ENCODE measurements at regions not wholly inside any gene's neighbourhood (a gene's known extent, or its start where the extent isn't known, plus 50 kb on each side); places are given as distances from the start of the nearest gene placed in this dataset.

- Histone ChIP-seq H3K27ac (ENCODE audit: insufficient read depth, low read depth, low read length) (no peak overlapping the region), H3K4me2 (ENCODE audit: insufficient read depth, low read length) (no peak overlapping the region), H3K4me3 (replicated peaks in 1 of 3; ENCODE audit: insufficient read depth in 1 of 3, low read depth in 1 of 3, low read length in 3 of 3) (no peak overlapping the region), H4K20me1 (replicated peaks; ENCODE audit: control insufficient read depth, extremely low read depth, insufficient read depth, low read length) (no peaks in the 10 kb centered on the region), H3K9ac (replicated peaks; ENCODE audit: extremely low read depth, insufficient read depth, low read length) (no peak overlapping the region), H3K9me1 (replicated peaks; ENCODE audit: control insufficient read depth, extremely low read depth, insufficient read depth, low read length) (no peaks in the 10 kb centered on the region), H2AFZ (ENCODE audit: low read depth, low read length) (no peak overlapping the region), H3K9me3 (replicated peaks; ENCODE audit: control insufficient read depth, insufficient read depth, low read length) (no peaks in the 10 kb centered on the region), H3K79me2 (ENCODE audit: control insufficient read depth, insufficient read depth, low read length) (no peaks in the 10 kb centered on the region), H3K36me3 (ENCODE audit: control insufficient read depth in 2 of 2, extremely low read depth in 1 of 2, insufficient read depth in 2 of 2, low read length in 2 of 2) (no peaks in the 10 kb centered on the region), H3K4me1 (ENCODE audit: control insufficient read depth, extremely low read depth, insufficient read depth, low read length) (no peaks in the 10 kb centered on the region), H3K27me3 (ENCODE audit: control insufficient read depth in 2 of 2, insufficient read depth in 2 of 2, low read length in 2 of 2) (no peaks in the 10 kb centered on the region)
- intact Hi-C loops (cut with micrococcal nuclease) (no loop called here), dilution Hi-C loops (cut with MboI; ENCODE audit: extremely low pct_ligation_motif_present, low sequenced_read_pairs) (no loop called here)
- FAIRE-seq (no peak), DNase-seq (ENCODE audit: low read depth, low spot score) (no peak)
- no peak for TF ChIP-seq FOS (IDR thresholded peaks at IDR 0.05; ENCODE audit: borderline replicate concordance, insufficient read depth, low read length)
- TF ChIP-seq JUN (IDR thresholded peaks at IDR 0.05; ENCODE audit: borderline replicate concordance, insufficient read depth, insufficient read length, low read depth) = no peak
- TF ChIP-seq MYC (IDR thresholded peaks at IDR 0.05; ENCODE audit: low read depth, low read length) = no peak
- TF ChIP-seq MAX (IDR thresholded peaks at IDR 0.05; ENCODE audit: insufficient read depth, insufficient read length) = no peak
- no peak for TF ChIP-seq CTCF (IDR thresholded peaks at IDR 0.05; ENCODE audit: extremely low read depth in 1 of 2, insufficient read depth in 1 of 2, low read depth in 1 of 2, low read length in 2 of 2)
- no peak for TF ChIP-seq GATA2 (IDR thresholded peaks at IDR 0.05; ENCODE audit: insufficient read depth, insufficient read length, low read depth, low read length)
- TF ChIP-seq EZH2 (IDR thresholded peaks at IDR 0.05; ENCODE audit: borderline replicate concordance, low read depth, low read length, severe bottlenecking) = no peak
- no peak for TF ChIP-seq POLR2A (IDR thresholded peaks at IDR 0.05; ENCODE audit: low read depth, low read length)
- no peak for TF ChIP-seq POLR2AphosphoS5 (IDR thresholded peaks at IDR 0.05; ENCODE audit: insufficient read depth, low read depth, low read length)
- ChIA-PET CTCF (no interaction called here), POLR2A (no interaction called here)
- BruUV-seq (replicated peaks) = no TSS peak
Measured at GRCh38 chr22:34159491-34159890, 239.2 kb upstream of the LARGE1 start.

All from endothelial cell of umbilical vein (primary cell).